ENCODE measurements at regions not wholly inside any gene's neighbourhood (a gene's known extent, or its start where the extent isn't known, plus 50 kb on each side); places are given as distances from the start of the nearest gene placed in this dataset.

DNA sequence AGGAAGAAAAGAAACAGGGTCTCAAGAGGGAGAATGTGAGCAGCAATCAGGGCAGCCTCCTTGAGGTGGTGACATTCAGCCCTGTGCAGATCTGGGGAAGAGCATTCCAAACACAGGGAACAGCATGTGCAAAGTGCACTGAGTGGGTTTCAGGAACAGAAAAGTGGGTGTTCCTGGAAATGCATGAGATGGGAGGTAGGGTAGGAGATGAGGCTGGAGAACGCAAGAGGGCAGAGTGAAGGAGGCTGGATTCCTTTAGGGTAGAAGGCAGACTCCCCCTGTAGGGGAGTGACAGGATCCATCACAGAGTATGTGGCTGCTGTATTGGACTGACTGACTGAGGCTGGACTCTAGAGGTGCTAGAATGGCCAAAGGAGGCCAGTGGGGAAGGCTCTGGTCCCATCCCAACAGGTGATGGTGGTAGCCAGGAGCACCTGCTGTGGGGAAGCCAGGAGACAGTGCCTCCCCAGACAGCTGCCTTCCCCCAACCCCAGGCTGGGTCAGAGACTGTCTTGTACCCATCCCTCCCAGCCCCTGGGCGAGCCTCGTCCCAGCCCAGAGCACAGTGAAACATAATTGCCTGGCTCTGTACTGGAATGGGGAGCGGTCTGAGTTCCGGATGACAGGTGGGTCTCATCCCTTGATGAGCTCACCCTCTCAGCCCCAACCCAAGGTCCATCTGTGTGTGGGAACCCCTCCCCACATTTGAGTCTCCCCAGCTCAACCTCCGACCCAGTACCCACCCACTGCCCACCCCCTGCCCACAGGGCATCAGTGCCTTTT lies 419.4 kb downstream of the MN1 start:
- TF ChIP-seq, protein P1, sequence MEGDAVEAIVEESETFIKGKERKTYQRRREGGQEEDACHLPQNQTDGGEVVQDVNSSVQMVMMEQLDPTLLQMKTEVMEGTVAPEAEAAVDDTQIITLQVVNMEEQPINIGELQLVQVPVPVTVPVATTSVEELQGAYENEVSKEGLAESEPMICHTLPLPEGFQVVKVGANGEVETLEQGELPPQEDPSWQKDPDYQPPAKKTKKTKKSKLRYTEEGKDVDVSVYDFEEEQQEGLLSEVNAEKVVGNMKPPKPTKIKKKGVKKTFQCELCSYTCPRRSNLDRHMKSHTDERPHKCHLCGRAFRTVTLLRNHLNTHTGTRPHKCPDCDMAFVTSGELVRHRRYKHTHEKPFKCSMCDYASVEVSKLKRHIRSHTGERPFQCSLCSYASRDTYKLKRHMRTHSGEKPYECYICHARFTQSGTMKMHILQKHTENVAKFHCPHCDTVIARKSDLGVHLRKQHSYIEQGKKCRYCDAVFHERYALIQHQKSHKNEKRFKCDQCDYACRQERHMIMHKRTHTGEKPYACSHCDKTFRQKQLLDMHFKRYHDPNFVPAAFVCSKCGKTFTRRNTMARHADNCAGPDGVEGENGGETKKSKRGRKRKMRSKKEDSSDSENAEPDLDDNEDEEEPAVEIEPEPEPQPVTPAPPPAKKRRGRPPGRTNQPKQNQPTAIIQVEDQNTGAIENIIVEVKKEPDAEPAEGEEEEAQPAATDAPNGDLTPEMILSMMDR (IDR thresholded peaks at IDR 0.05; ENCODE audit: low read depth, low read length), result no peak
- TF ChIP-seq EZH2phosphoT487 (IDR thresholded peaks at IDR 0.05; ENCODE audit: low read depth), result no peak
